ENCODE measurements at regions not wholly inside any gene's neighbourhood (a gene's known extent, or its start where the extent isn't known, plus 50 kb on each side); places are given as distances from the start of the nearest gene placed in this dataset.

- TF ChIP-seq CTCF (IDR thresholded peaks at IDR 0.05) = no peak
- no peak for TF ChIP-seq POLR2A (IDR thresholded peaks at IDR 0.05)
Observed at GRCh38 chr10:33406596-33406995, 72.1 kb upstream of the NRP1 start.

All from uterus (tissue), 2 donors.